GM21825 (cell line): ENCODE measurements at regions not wholly inside any gene's neighbourhood (a gene's known extent, or its start where the extent isn't known, plus 50 kb on each side); places are given as distances from the start of the nearest gene placed in this dataset.
"Not testable (repeated sequence)": the region's sequence is repeated elsewhere in the genome, so short reads cannot be mapped to it uniquely, and the experiment has no call there.

Experiments
- ATAC-seq: cut with Tn5 transposase; IDR thresholded peaks from one replicate; pipeline ENCODE4 v1.9.1; 2021; ENCODE audit warnings: mild to moderate bottlenecking, moderate library complexity; ENCODE audit not compliant: unreplicated experiment

DNA sequence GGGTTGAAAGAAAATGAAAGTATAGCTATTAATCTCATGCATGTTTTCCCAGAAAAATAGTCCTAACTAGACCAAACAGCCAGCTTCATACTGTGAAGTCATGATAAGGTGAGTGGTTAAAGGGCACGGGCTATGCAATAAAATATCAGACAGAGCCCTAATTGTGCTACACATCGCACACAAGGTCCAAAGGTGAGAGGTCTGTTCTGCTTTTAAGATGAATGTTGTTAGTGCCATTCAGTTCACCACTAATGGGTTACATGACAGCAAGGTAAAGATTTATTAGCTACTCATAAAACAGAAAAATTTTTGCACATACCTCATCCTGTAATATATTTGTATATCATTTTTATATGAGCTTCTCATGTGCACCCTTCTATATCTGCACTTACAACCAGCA is 105.0 kb upstream of the STK17B start:
- no peak for ATAC-seq

DNA sequence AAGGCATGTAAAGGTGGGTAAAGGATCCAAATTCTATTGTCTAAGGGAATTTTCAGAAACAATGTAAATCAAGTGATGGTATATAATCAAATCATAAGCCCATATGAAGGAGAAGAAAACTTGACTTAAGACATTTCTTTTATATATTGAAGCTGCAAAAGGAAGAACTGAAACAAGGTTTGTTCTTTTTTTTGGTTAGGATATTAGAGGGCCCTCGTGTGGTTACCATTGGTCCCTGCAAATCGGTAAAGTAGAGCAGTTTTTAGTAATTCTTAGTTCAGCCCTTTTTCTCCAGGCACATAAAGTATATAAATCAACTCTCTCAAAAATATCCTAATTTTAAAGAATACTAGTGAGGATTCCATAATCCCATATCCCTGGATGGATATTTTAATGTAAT is 105.6 kb upstream of the STK17B start:
- no peak for ATAC-seq

DNA sequence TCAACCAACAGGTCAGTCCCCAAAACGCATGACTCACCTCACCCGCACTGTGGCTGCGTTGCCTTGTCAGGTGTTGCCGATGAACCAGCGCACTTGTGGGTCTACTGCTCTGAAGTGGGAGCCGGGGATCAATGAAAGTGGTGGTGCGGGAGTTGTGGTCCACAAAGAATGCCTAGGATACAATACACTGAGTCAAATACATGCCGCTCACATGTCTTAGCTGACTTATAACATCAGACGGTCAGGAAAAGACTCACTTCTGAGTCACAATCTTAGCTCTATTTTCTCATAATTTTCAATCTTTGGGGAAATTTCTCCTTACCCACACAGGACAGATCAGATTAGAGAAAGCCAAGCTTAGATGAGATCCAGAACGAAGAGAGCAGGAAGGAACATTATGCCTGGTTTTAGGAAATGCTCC is 107.1 kb upstream of the STK17B start:
- no peak for ATAC-seq

DNA sequence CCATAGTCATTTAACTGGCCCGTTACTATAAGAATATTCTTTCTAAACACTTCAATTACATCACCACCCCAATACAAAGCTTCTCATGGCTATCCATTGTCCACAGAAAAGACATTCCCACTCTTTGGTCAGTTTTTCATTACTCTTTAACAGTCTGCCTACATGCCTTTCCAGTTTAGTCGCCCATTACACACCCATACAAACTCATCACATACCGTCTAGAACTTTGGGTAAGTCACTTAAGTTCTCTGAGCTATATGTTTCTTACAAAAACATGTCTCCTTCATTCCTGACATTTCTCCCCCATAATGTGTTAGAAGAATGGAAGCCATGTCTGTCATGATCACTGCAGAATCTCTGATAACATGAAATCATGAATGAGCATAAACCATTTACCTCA is 108.2 kb upstream of the STK17B start:
- ATAC-seq: no peak

DNA sequence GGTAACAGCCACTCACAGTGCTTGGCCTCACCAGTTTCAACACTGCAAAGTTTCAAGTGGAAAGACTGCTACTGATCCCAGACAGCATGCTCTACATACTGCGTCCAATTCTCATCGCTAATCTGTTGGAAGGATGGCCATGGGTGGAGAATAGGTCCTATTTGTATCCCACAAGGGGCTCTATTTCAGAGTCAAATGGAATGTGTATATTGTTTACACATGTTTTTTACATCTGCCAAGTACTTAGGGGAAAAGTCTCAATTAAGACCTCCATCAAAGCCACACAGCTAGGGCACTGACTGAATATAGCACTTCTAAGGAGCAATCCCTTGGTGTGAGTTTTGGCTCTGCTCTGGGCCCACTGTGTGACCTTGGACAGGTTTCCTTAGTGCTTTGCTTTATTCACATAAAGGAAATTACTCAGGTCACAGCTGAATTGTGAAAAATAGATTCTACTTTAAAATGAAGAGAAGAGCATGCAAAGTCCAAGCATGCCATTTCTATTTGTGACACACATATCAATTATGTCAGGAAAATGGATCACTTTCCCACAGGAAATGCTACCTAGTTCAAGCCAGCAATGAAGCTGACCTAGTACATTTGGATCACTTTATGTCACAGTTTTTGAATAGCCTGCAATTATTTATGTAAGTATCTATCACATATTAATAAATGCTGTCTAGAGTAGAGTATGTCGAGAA is 112.9 kb upstream of the STK17B start:
- ATAC-seq: no peak

DNA sequence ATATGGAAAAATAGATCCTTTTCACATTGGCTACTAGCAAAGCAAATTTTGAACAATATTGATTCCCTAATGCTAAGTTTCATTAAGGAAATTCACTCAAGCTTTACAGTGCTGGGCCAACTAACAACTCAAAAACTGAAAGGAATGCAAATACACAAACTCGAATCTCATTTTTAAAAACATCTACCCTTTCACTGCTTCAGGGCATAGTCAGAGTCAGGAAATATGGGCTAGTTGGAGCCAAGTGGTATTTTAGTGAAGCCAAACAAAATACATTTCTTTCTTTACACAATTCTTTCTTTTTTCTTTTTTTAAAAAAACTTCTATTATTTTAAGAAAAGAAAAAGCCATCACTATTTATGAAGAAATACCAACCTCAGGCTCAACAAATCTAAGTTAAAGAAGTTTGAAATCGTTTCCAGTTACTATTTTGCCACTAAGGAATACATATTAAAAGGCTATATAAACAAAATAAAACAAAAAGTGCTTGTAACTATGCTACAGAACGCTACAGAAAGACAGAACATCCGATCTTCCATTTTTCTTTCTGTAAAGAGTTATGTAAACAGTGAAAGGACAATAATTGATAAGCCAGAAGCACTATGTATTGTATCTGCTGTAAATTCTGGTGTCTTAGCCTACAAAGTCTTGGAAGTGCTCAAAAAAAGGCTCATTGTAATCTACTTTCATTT is 113.6 kb upstream of the STK17B start:
- ATAC-seq: no peak

DNA sequence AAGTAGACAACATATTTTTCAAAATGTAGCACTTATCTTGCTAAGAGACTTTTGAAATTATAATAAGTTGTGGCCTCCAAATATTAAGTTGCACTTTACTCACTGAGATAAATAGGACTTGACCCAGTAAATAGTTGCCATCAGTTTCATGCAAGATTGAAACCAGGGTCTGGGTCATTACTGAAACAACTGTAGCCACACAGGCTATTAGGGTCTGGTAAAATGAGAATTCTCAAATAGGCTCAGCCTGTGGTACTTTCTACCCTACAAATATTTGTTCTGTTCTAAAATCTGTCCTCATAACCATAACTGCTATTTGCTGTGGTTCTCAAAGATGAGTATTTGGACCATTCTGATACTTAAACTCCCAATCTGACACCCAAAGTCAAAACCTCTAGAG is 115.4 kb upstream of the STK17B start:
- no peak for ATAC-seq

DNA sequence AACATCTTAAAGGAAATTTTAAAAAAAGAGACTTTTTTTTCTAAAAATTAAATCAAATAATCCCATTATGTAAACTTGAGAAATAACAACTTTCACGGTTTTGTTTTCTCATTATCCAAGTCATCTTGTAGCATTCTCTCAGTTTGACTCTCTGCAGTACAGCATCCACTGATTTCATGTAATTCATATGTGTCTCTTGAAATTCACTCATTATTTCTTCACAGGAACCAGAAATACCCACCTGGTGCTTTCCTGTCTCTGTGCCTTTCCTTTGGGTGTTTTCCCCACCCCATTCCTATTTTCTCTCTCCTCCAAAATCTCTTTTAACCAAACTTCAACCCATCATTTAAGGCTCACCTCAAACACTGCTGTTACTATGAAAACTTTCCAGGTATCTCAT is 116.1 kb upstream of the STK17B start:
- ATAC-seq: no peak

DNA sequence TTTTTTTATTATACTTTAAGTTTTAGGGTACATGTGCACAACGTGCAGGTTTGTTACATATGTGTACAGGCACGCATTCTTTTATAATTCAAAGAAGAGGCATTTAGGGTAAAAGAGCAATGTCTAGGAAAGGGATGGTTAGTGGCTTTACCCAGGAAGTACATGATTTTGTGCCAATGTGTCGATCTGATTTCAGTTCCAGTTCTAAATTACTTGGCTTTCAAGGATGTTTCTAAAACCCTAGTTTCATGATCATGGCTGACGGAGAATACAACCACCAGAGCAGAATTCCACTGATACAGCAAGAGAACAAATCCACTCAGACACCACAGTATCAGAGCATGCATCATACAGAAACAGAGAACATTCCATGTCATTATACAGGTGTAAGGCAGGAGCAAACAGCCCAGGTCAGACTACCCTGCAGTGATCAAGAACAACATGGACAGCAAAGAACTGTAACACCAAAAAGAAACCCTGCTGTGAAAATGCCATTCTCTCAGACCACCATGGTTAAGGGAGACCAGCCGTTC is 116.7 kb upstream of the STK17B start:
- ATAC-seq: no peak

DNA sequence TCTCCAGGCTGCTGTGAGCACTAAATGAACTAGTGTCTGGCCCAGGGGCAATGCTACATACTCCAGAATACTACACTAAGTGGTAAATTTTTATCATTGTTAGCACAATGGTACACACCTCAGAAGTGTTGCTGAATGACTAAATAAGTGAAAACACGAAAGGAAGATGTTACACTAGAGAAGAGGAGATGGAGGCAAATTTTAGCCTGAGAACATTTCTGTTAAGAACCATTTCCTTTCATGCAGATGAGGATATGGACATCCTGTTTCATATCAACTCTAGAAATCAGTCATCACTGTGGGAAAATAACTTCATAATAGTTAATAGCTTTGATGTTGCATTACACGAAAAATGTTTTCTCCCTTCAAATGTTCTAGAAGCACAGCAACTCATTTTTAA is 117.6 kb upstream of the STK17B start:
- no peak for ATAC-seq

DNA sequence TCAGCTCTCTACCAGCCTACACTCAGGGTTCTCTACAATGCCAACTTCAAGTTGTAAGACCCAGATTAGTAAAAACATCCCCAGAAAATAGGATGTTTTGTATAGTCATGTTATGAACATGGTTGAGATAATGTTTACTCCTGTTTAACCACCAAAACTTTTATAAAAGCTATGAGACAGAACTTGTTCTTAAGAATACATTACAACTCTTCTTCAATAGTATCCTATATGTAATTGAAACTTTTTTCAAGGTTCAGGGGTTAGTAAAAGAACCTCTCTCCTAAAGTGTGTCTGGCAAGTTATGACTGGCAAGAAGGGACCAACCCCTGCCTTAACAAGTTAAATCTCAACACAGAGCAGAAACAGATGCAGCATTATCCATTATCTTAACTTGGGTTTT is 118.8 kb upstream of the STK17B start:
- no peak for ATAC-seq

DNA sequence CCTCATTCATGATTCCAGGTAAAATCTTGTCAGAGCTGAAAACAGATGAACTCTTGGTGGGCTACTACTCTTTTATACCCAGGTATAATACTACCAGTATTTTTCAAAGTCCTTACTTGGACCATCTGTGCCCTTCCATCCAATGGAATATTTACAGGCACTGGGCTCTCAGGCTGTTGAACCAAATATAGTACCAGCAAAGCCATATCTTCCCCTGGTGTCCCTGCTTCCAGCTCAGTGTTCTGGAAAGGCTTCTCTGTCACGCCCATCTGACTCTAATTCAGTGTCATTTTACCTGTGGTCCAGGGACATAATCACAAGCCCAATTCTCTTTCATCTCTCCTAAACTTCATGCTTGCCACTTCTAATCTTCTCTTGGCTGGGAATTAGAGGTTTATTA is 119.2 kb upstream of the STK17B start:
- ATAC-seq: no peak

DNA sequence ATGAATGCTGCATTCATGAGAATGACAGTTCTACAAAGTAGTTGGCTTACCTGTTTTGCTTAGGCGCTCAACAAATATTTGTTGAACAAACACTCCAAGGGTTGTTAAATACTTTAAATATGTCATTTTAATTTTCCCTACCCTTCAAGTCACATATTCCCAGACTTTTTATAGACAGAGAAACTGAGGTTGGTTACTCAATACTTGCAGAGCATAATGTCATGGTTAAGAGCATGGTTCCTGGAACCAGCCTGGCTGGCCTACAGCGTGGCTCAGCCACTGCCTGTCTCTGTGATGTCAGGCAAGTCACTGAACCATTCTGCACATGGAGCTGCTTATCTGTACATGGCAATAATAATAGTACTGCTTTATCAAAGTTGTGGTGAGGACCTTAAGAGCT is 120.0 kb upstream of the STK17B start:
- ATAC-seq: no peak

DNA sequence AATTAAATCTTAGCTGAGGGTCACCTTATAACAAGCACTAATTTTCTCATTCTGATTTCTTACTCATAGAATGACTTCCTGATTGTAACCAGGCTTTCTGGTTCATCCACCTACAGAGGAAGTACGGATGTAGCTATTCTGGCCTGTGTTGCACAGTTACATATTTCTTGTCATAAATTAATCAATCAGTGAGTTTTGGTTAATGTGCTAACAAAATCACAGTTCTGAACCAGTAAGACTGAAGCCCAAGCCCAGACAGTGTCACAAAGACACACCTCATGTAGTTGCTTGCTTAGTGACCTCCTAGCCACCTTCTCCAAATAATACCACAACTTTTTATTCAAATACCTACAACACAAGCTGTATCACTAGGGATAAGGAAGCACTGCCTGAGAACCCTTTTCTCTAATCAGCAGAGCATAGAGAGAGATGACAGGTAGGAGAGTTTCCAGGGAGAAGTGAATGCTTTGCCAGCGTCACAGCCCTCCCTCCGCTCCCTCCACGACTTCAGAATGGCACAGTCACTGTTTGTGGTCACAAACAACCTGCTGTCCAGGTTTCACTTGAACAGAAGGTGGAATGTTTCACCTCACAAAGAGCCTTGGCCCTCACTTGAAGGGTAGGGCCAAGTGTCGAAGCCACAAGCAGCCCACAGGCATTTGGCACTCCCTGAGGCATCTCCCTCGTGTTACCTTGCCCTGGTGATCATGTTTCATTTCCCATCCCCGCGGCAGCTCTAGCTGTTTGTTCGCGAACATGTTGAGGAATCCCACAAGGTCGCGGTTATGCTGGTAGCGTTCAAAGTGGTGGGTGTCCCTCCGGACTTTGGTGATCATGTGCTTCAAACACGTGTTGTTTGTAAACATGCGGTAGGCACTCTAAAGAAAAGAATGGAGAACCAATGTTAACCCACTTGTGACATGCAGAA is 120.8 kb upstream of the STK17B start:
- peak; percentile 33 for ATAC-seq

DNA sequence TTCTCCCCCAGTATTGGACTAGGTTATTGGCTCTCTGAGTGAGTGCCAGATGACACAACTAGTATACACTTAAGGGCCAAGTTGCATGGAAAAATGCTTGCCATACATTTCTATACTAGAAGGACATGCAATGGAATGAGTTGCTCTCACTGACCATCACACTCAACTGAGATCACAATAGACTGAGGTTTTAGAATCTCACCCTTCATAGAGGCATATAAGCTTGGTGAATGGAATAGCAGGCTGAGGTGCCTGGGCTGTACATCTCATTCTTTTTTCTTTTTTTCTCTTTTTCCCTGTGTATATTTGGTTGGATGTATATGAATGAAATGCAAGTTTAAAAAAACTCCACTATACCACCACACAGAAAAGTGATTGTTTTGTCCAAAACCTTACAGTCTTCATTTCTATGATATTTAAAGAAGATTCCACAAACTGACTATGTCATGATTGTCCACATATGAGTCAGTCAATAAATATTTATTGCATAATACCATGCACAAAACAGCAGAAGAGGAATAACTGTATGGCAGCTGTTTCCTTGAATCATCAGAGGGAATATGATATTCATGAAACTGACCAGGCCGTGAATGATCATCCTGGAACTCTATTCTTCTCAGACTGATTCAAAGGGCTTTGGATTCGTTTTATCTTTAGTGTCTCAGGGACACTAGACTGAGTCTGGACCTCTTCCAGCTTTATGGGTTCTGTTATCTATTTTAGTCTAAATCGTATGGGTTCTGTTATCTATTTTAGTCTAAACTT is 122.6 kb upstream of the STK17B start:
- ATAC-seq: no peak

DNA sequence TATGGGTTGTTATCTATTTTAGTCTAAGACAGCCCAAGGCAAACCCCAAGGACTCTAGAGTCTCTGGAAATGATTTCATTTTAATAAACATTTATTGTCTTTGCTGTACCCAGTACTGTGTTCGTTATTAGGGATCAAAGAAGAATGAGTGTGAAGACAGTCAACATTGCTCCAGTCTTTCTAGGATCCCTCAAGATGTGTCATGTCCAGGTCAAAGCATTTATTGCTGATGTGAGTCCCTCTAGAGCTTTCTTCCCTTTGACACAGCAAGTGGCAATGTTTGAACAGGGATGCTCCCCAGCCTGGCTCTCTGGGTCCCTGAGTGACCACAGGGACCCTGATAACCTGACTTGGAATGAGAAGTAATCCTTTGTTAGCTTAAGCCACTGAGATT is 123.1 kb upstream of the STK17B start:
- ATAC-seq: no peak

DNA sequence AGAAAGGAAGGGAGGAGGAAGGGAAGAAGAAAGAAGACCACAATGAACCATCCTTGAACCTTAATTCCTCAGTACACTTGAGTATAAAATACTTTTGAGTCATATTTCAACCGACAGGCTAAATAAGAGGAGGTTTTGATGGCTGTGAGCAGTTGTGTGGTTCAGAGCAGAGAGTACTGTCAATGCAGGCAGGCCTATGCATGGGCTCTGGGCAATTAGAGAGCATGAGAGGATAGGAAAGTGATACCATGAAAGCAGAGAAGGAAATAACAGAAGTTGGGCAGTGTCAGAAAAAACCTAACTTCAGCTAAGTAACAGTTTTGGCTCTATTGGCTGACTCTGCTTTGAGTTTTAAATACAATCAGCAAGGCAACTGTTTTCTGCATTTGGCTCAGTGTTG is 123.6 kb upstream of the STK17B start:
- ATAC-seq: no peak

DNA sequence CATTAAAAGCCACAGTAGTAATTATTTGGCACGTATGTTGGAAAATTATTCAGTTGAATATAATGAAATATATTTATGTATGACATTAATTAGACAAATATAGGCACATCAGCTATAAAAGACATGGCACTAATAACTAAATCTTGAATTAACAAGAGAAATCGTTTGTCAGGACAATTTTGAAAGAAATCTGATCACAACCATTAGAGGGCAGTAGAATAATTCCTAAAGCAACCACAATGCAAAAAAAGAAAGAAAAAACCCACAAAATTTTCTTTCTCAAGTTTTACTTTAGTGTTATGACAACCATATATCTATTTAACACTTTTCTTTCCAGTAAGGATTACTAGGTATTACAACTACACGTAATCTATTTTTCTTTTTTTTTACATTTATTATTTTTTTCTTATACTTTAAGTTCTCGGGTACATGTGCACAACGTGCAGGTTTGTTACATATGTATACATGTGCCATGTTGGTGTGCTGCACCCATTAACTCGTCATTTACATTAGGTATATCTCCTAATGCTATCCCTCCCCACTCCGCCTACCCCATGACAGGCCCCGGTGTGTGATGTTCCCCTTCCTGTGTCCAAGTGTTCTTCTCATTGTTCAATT is 126.8 kb upstream of the STK17B start:
- ATAC-seq: not testable (repeated sequence)

DNA sequence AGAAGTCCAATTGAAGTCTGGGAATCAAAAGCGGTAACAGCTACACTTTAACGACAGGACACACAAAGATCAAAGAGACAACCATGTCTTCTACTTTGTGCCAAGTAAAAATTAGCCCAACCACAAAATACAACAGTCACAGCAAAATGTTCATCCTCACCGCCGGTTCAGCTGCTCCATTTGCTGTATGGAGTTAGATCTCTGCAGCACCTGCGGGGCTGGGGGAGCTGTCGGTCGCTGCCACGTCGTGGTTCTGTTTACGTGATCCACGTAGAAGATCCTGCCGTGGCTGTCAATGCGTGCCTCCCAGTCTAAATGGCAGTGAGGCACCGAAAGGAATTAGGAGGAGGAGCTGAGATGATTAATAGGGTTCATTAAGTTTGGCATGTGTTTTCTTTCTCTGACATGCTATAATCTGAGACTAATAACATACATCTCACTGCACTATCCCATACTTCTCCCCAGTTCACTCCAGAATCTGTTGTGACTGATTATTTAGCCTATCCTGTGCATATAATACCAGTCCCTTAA is 136.5 kb upstream of the STK17B start:
- ATAC-seq: no peak

DNA sequence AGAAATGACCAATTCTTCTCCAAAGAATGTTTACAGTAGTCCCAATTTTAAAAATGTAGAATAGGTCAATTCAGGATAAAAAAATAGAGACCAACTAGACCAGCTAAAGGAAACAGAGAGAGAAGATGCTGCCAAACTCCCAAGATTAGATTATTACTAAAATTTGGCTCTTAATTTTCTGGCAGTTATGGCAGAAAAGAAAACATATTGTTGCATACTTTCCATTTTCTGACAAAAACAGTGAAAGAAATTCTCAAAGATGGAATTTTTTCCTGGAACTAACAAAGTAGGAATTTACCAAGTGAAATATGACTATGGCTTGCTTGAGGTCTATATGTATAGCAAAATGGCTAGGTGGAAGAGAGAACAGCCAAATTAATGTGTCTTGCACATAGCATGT is 138.3 kb upstream of the STK17B start:
- no peak for ATAC-seq
